GM23338 (cell line): ENCODE measurements at regions not wholly inside any gene's neighbourhood (a gene's known extent, or its start where the extent isn't known, plus 50 kb on each side); places are given as distances from the start of the nearest gene placed in this dataset.

ENCODE experiments used
- ATAC-seq: fragments of 200-7000 bp; cut with Tn5 transposase; 3 replicates; pipeline ENCODE4 v1.9.1; 2020
- DNase-seq: peaks from one replicate; pipeline ENCODE4 v3.0.0-alpha.2; 2015; ENCODE audit warnings: low spot score
- H2AFZ ChIP-seq: fragments of 200-600 bp; sonication (generic); 2 replicates; pipeline ENCODE4 v1.8.0; 2016; ENCODE audit warnings: antibody characterized with exemption, mild to moderate bottlenecking, moderate library complexity
- H3F3A ChIP-seq: fragments of 200-600 bp; sonication (generic); replicated peaks from 2 replicates; pipeline ENCODE4 v1.8.0; 2017; ENCODE audit warnings: antibody characterized with exemption, mixed run types, low read depth
- H3K27ac ChIP-seq: fragments of 200-600 bp; sonication (generic); 2 replicates; pipeline ENCODE4 v1.6.1; 2016; ENCODE audit warnings: low read depth
- H3K27me3 ChIP-seq: fragments of 200-600 bp; sonication (generic); 2 replicates; pipeline ENCODE4 v1.8.0; 2016; ENCODE audit warnings: mild to moderate bottlenecking, mixed run types, moderate library complexity; ENCODE audit not compliant: insufficient read depth
- H3K36me3 ChIP-seq: fragments of 200-600 bp; sonication (generic); 2 replicates; pipeline ENCODE4 v1.8.0; 2016; ENCODE audit warnings: mild to moderate bottlenecking; ENCODE audit not compliant: insufficient read depth
- H3K4me1 ChIP-seq: fragments of 200-600 bp; sonication (generic); 2 replicates; pipeline ENCODE4 v1.8.0; 2016; ENCODE audit warnings: mild to moderate bottlenecking, moderate library complexity; ENCODE audit not compliant: insufficient read depth
- H3K4me2 ChIP-seq: fragments of 200-600 bp; sonication (generic); 2 replicates; pipeline ENCODE4 v1.7.1; 2017; ENCODE audit warnings: mixed run types
- H3K4me3 ChIP-seq: fragments of 200-600 bp; sonication (generic); 2 replicates; pipeline ENCODE4 v1.6.1; 2016; ENCODE audit warnings: mixed run types
- H3K79me2 ChIP-seq: fragments of 200-600 bp; sonication (generic); replicated peaks from 2 replicates; pipeline ENCODE4 v1.8.0; 2017; ENCODE audit warnings: mild to moderate bottlenecking; ENCODE audit not compliant: insufficient read depth
- H3K9me2 ChIP-seq: fragments of 200-600 bp; sonication (generic); 2 replicates; pipeline ENCODE4 v1.8.0; 2017; ENCODE audit not compliant: insufficient read depth
- H4K20me1 ChIP-seq: fragments of 200-600 bp; sonication (generic); replicated peaks from 2 replicates; pipeline ENCODE4 v1.8.0; 2017; ENCODE audit warnings: mild to moderate bottlenecking; ENCODE audit not compliant: insufficient read depth
- H3K27ac Mint-ChIP-seq: 2 replicates; pipeline ENCODE4 v1.8.0; 2020; ENCODE audit warnings: inconsistent platforms, mild to moderate bottlenecking, moderate library complexity, mixed read lengths
- H3K27me3 Mint-ChIP-seq: 3 replicates; pipeline ENCODE4 v1.8.0; 2022; ENCODE audit warnings: low read depth, mild to moderate bottlenecking, moderate library complexity, mixed read lengths, inconsistent platforms; ENCODE audit not compliant: insufficient read depth, poor library complexity
- H3K36me3 Mint-ChIP-seq: 3 replicates; pipeline ENCODE4 v1.8.0; 2021; ENCODE audit warnings: low read depth, mild to moderate bottlenecking, inconsistent platforms, moderate library complexity, mixed read lengths
- H3K4me1 Mint-ChIP-seq: 3 replicates; pipeline ENCODE4 v1.8.0; 2020; ENCODE audit warnings: mild to moderate bottlenecking, inconsistent platforms, mixed read lengths
- H3K4me3 Mint-ChIP-seq: 3 replicates; pipeline ENCODE4 v1.8.0; 2021; ENCODE audit warnings: moderate library complexity, mild to moderate bottlenecking, inconsistent platforms, mixed read lengths
- H3K9me3 Mint-ChIP-seq: 3 replicates; pipeline ENCODE4 v1.8.0; 2020; ENCODE audit warnings: moderate library complexity, mild to moderate bottlenecking, inconsistent platforms, mixed read lengths
- CREB1 ChIP-seq: fragments of 250-450 bp; sonication (Bioruptor Pico); IDR thresholded peaks from 2 replicates; pipeline ENCODE4 v1.5.0; 2020; ENCODE audit warnings: low read depth, mild to moderate bottlenecking, moderate library complexity
- EZH2 ChIP-seq: fragments of 200-600 bp; sonication (generic); IDR thresholded peaks from one replicate; pipeline ENCODE4 v1.8.0; 2017; ENCODE audit warnings: antibody characterized with exemption, mild to moderate bottlenecking, low read depth; ENCODE audit not compliant: unreplicated experiment
- NANOG ChIP-seq: IDR thresholded peaks from 2 replicates; pipeline ENCODE4 v1.6.1; 2016; ENCODE audit warnings: antibody characterized with exemption, borderline replicate concordance
- REST ChIP-seq: IDR thresholded peaks from one replicate; pipeline ENCODE4 v1.6.1; 2018; ENCODE audit warnings: antibody characterized with exemption; ENCODE audit not compliant: unreplicated experiment
- STAT1 ChIP-seq: IDR thresholded peaks from one replicate; pipeline ENCODE4 v1.6.1; 2016; ENCODE audit warnings: antibody characterized with exemption; ENCODE audit not compliant: unreplicated experiment
- ZNF331 ChIP-seq: fragments of 250-450 bp; sonication (Bioruptor Pico); IDR thresholded peaks from 2 replicates; pipeline ENCODE4 v1.5.0; 2020; ENCODE audit warnings: low read depth, mild to moderate bottlenecking, moderate library complexity
- TF ChIP-seq, protein P1 (sequence below): fragments of 250-450 bp; sonication (Bioruptor Pico); IDR thresholded peaks from 2 replicates; pipeline ENCODE4 v1.5.0; 2020; ENCODE audit warnings: mild to moderate bottlenecking, moderate library complexity

GRCh38 chr12:30437616-30438015 lies 258.1 kb downstream of the IPO8 start (continued):
- TF ChIP-seq STAT1 (no peak), NANOG (no peak), CREB1 (CRISPR knock-in tag) (no peak)

DNA sequence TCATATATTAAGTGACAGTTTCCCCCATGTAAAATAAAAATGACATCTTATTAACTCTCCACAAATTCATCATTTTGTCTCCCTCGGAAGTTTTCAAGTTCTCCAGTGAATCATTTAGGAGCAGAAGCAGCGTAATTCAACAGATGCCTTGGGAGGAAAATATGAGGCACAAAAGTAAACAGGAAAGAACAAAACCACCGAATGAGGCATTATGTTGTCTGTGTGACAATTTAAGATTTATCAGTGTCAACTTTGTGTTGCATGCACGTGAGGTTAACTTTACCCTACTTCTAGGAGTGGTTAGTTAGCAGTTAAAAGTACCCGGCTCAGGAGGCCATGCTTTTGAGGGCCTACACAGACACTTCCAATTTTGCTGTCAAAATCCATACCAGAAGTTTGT lies 258.6 kb downstream of the IPO8 start:
- Mint-ChIP-seq H3K9me3 (no peaks in the 10 kb centered on the region), H3K36me3 (no peaks in the 10 kb centered on the region), H3K4me3 (no peak overlapping the region), H3K4me1 (no peaks in the 10 kb centered on the region), H3K27me3 (no peaks in the 10 kb centered on the region), H3K27ac (no peak overlapping the region)
- TF ChIP-seq, protein P1, sequence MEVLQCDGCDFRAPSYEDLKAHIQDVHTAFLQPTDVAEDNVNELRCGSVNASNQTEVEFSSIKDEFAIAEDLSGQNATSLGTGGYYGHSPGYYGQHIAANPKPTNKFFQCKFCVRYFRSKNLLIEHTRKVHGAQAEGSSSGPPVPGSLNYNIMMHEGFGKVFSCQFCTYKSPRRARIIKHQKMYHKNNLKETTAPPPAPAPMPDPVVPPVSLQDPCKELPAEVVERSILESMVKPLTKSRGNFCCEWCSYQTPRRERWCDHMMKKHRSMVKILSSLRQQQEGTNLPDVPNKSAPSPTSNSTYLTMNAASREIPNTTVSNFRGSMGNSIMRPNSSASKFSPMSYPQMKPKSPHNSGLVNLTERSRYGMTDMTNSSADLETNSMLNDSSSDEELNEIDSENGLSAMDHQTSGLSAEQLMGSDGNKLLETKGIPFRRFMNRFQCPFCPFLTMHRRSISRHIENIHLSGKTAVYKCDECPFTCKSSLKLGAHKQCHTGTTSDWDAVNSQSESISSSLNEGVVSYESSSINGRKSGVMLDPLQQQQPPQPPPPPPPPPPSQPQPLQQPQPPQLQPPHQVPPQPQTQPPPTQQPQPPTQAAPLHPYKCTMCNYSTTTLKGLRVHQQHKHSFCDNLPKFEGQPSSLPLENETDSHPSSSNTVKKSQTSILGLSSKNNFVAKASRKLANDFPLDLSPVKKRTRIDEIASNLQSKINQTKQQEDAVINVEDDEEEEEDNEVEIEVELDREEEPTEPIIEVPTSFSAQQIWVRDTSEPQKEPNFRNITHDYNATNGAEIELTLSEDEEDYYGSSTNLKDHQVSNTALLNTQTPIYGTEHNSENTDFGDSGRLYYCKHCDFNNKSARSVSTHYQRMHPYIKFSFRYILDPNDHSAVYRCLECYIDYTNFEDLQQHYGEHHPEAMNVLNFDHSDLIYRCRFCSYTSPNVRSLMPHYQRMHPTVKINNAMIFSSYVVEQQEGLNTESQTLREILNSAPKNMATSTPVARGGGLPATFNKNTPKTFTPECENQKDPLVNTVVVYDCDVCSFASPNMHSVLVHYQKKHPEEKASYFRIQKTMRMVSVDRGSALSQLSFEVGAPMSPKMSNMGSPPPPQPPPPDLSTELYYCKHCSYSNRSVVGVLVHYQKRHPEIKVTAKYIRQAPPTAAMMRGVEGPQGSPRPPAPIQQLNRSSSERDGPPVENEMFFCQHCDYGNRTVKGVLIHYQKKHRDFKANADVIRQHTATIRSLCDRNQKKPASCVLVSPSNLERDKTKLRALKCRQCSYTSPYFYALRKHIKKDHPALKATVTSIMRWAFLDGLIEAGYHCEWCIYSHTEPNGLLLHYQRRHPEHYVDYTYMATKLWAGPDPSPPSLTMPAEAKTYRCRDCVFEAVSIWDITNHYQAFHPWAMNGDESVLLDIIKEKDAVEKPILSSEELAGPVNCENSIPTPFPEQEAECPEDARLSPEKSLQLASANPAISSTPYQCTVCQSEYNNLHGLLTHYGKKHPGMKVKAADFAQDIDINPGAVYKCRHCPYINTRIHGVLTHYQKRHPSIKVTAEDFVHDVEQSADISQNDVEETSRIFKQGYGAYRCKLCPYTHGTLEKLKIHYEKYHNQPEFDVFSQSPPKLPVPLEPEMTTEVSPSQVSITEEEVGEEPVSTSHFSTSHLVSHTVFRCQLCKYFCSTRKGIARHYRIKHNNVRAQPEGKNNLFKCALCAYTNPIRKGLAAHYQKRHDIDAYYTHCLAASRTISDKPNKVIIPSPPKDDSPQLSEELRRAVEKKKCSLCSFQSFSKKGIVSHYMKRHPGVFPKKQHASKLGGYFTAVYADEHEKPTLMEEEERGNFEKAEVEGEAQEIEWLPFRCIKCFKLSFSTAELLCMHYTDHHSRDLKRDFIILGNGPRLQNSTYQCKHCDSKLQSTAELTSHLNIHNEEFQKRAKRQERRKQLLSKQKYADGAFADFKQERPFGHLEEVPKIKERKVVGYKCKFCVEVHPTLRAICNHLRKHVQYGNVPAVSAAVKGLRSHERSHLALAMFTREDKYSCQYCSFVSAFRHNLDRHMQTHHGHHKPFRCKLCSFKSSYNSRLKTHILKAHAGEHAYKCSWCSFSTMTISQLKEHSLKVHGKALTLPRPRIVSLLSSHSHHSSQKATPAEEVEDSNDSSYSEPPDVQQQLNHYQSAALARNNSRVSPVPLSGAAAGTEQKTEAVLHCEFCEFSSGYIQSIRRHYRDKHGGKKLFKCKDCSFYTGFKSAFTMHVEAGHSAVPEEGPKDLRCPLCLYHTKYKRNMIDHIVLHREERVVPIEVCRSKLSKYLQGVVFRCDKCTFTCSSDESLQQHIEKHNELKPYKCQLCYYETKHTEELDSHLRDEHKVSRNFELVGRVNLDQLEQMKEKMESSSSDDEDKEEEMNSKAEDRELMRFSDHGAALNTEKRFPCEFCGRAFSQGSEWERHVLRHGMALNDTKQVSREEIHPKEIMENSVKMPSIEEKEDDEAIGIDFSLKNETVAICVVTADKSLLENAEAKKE (CRISPR knock-in tag): no peak
- no peak for TF ChIP-seq EZH2
- TF ChIP-seq REST: no peak
- TF ChIP-seq STAT1: no peak
- TF ChIP-seq ZNF331 (CRISPR knock-in tag): no peak
- ATAC-seq: no peak
- Histone ChIP-seq H3K4me1 (no peaks in the 10 kb centered on the region), H3K9me2 (no peaks in the 10 kb centered on the region), H3K4me3 (no peak overlapping the region), H2AFZ (peak overlapping the region; percentile 63), H3K36me3 (no peaks in the 10 kb centered on the region), H4K20me1 (no peaks in the 10 kb centered on the region), H3K4me2 (no peak overlapping the region), H3K27me3 (no peaks in the 10 kb centered on the region), H3K79me2 (no peaks in the 10 kb centered on the region), H3K27ac (no peak overlapping the region), H3F3A (no peaks in the 10 kb centered on the region)
- DNase-seq: no peak
